Right atrium auricular region (tissue), 2 donors: ENCODE measurements at regions not wholly inside any gene's neighbourhood (a gene's known extent, or its start where the extent isn't known, plus 50 kb on each side); places are given as distances from the start of the nearest gene placed in this dataset.

Experiments
- DNase-seq: peaks from one replicate; pipeline ENCODE4 v3.0.0-alpha.2; 2019; ENCODE audit warnings: low spot score
- H3K27ac ChIP-seq, 2 donors: fragments of 200-600 bp; sonication (generic); 1 replicate in 1 of 2; 2 replicates in 1 of 2; pipeline ENCODE4 v1.5.1; 2016 to 2019
- H3K27me3 ChIP-seq, 2 donors: fragments of 200-600 bp; sonication (generic); one replicate each; pipeline versions ENCODE4 v1.5.1 to v1.6.0; 2017 to 2019
- H3K36me3 ChIP-seq: fragments of 200-600 bp; sonication (generic); one replicate; pipeline ENCODE4 v1.5.1; 2016
- H3K4me1 ChIP-seq, 2 donors: fragments of 200-600 bp; sonication (generic); one replicate each; pipeline versions ENCODE4 v1.5.1 to v1.6.0; 2017 to 2019
- H3K4me3 ChIP-seq, 2 donors: fragments of 200-600 bp; sonication (generic); 1 replicate in 1 of 2; 2 replicates in 1 of 2; pipeline ENCODE4 v1.5.1; 2017 to 2019; ENCODE audit warnings: mild to moderate bottlenecking in 1 of 2, moderate library complexity in 1 of 2
- H3K9me3 ChIP-seq, 2 donors: fragments of 200-600 bp; sonication (generic); one replicate each; pipeline ENCODE4 v1.5.1; 2019
- TF ChIP-seq, protein P1 (sequence below), 2 donors: fragments of 200-600 bp; sonication (generic); IDR thresholded peaks; one replicate each; pipeline ENCODE4 v1.5.1; 2019; ENCODE audit warnings: antibody characterized with exemption in 2 of 2

- no peak overlapping the region for H3K27ac ChIP-seq
- no peak overlapping the region for H3K4me3 ChIP-seq
Observed at GRCh38 chr11:37755521-37755920, 1157.5 kb upstream of the RAG2 start.

DNA sequence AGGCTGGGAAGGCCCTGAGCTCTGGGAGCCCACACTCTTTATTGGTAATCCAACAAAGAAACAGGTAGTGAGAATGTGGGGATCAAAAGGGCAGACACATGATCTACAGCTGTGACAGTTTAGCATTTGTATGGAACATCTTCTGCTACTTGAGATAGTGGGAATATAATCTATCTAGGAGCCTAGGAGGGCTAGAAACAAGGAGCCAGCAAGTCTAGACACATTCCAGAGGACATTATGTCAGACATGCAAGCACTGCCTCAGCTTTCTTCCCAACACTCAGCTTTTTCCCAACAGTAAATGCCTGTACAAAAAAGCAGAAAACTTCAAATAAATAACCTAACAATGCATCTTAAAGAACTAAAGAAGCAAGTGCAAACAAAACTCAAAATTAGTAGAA is 1150.6 kb upstream of the RAG2 start:
- no peaks in the 10 kb centered on the region for H3K4me1 ChIP-seq
- no peaks in the 10 kb centered on the region for H3K27me3 ChIP-seq
- TF ChIP-seq, protein P1, sequence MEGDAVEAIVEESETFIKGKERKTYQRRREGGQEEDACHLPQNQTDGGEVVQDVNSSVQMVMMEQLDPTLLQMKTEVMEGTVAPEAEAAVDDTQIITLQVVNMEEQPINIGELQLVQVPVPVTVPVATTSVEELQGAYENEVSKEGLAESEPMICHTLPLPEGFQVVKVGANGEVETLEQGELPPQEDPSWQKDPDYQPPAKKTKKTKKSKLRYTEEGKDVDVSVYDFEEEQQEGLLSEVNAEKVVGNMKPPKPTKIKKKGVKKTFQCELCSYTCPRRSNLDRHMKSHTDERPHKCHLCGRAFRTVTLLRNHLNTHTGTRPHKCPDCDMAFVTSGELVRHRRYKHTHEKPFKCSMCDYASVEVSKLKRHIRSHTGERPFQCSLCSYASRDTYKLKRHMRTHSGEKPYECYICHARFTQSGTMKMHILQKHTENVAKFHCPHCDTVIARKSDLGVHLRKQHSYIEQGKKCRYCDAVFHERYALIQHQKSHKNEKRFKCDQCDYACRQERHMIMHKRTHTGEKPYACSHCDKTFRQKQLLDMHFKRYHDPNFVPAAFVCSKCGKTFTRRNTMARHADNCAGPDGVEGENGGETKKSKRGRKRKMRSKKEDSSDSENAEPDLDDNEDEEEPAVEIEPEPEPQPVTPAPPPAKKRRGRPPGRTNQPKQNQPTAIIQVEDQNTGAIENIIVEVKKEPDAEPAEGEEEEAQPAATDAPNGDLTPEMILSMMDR (IDR thresholded peaks at IDR 0.05): no peak
- no peak overlapping the region for H3K4me3 ChIP-seq
- no peak for DNase-seq
- no peaks in the 10 kb centered on the region for H3K9me3 ChIP-seq
- no peak overlapping the region for H3K27ac ChIP-seq
- no peaks in the 10 kb centered on the region for H3K36me3 ChIP-seq

More at GRCh38 chr11:37755521-37755920, 1157.5 kb upstream of the RAG2 start:
- no peak for DNase-seq
- H3K36me3 ChIP-seq: no peaks in the 10 kb centered on the region
- H3K27me3 ChIP-seq: no peaks in the 10 kb centered on the region
- TF ChIP-seq, protein P1 (IDR thresholded peaks at IDR 0.05): no peak
- H3K9me3 ChIP-seq: no peaks in the 10 kb centered on the region
- H3K4me1 ChIP-seq: no peaks in the 10 kb centered on the region

DNA sequence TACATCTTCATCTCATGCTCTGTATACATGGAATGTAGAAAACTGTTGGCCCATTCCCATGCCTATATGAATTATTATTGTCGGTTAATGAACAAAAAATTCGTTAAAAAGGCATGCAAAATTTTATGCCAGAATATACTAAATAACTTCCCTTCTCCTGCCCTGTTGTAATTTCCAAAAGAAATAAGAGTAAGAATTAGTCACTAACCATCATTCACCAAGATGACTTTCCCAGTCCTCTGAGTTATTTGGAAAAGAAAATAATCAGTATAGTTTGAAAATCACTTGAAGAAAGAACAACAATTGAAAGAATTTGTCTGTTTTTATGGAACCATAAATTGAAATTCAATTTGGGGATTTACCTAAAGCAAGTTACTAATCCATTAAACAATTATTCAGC is 1149.1 kb upstream of the RAG2 start:
- TF ChIP-seq, protein P1 (IDR thresholded peaks at IDR 0.05): no peak
- Histone ChIP-seq H3K36me3 (no peaks in the 10 kb centered on the region), H3K27ac (no peak overlapping the region)

GRCh38 chr11:37727371-37727770 is 1129.3 kb upstream of the RAG2 start:
- Histone ChIP-seq H3K27me3 (no peaks in the 10 kb centered on the region), H3K9me3 (no peaks in the 10 kb centered on the region), H3K4me3 (no peak overlapping the region), H3K27ac (no peak overlapping the region), H3K4me1 (no peaks in the 10 kb centered on the region), H3K36me3 (no peaks in the 10 kb centered on the region)
- TF ChIP-seq, protein P1 (IDR thresholded peaks at IDR 0.05): no peak
- no peak for DNase-seq

More for the DNA sequence above, 1149.1 kb upstream of the RAG2 start:
- Histone ChIP-seq H3K9me3 (no peaks in the 10 kb centered on the region), H3K4me1 (no peaks in the 10 kb centered on the region), H3K4me3 (no peak overlapping the region), H3K27me3 (no peaks in the 10 kb centered on the region)
- no peak for DNase-seq

DNA sequence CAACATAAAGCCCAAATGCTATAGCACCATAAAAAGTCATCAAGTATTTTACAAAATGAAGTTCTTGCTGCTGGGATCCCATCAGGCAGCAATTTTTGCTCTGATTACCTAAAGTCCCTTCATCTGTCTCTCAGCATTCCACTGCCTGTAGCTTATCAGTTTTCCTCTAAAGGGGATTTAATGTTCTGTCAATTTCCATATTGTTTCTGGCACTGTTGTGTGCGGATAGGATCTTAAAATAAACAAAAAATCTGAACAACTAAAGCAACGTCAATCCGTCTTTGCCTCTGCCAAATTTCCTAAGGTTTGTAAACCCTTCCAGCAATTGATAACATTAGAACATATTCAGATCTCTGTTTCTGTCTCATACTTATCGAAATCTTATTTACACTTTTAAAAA is 1126.3 kb upstream of the RAG2 start:
- no peak overlapping the region for H3K4me3 ChIP-seq
- no peaks in the 10 kb centered on the region for H3K36me3 ChIP-seq
- no peaks in the 10 kb centered on the region for H3K4me1 ChIP-seq
- TF ChIP-seq, protein P1 (IDR thresholded peaks at IDR 0.05): no peak
- H3K27ac ChIP-seq: no peak overlapping the region
- no peaks in the 10 kb centered on the region for H3K27me3 ChIP-seq
- no peaks in the 10 kb centered on the region for H3K9me3 ChIP-seq
- no peak for DNase-seq

- Histone ChIP-seq H3K27me3 (no peaks in the 10 kb centered on the region), H3K4me3 (no peak overlapping the region)
Observed at GRCh38 chr11:37721485-37721884, 1123.4 kb upstream of the RAG2 start.

More at GRCh38 chr11:37721485-37721884, 1123.4 kb upstream of the RAG2 start:
- Histone ChIP-seq H3K4me1 (no peaks in the 10 kb centered on the region), H3K36me3 (no peaks in the 10 kb centered on the region), H3K27ac (no peak overlapping the region), H3K9me3 (no peaks in the 10 kb centered on the region)
- TF ChIP-seq, protein P1 (IDR thresholded peaks at IDR 0.05): no peak
- no peak for DNase-seq
